HEK293 (cell line): ENCODE measurements at regions not wholly inside any gene's neighbourhood (a gene's known extent, or its start where the extent isn't known, plus 50 kb on each side); places are given as distances from the start of the nearest gene placed in this dataset.

Experiments
- SP7 ChIP-seq: fragments of 450-650 bp; formaldehyde crosslinking; IDR thresholded peaks from 2 replicates; pipeline ENCODE4 v1.5.1; 2016; ENCODE audit warnings: missing biosample characterization, missing genetic modification characterization
- ZBTB17 ChIP-seq: fragments of 450-650 bp; formaldehyde crosslinking; IDR thresholded peaks from 2 replicates; pipeline ENCODE4 v1.5.1; 2016; ENCODE audit warnings: missing biosample characterization, missing genetic modification characterization
- ZNF174 ChIP-seq: fragments of 450-650 bp; formaldehyde crosslinking; IDR thresholded peaks from 2 replicates; pipeline ENCODE4 v1.5.0; 2017; ENCODE audit warnings: missing biosample characterization, mild to moderate bottlenecking, missing genetic modification characterization
- ZNF19 ChIP-seq: fragments of 450-650 bp; formaldehyde crosslinking; IDR thresholded peaks from 2 replicates; pipeline ENCODE4; 2016; ENCODE audit warnings: missing biosample characterization, missing genetic modification characterization, low read depth
- ZNF560 ChIP-seq: fragments of 450-650 bp; formaldehyde crosslinking; IDR thresholded peaks from 2 replicates; pipeline ENCODE4 v1.5.1; 2017; ENCODE audit warnings: missing biosample characterization, missing genetic modification characterization, borderline replicate concordance
- ZNF624 ChIP-seq: fragments of 450-650 bp; formaldehyde crosslinking; IDR thresholded peaks from 2 replicates; pipeline ENCODE4 v1.5.1; 2017; ENCODE audit warnings: missing biosample characterization, missing genetic modification characterization
- ZNF747 ChIP-seq: fragments of 450-650 bp; formaldehyde crosslinking; IDR thresholded peaks from 2 replicates; pipeline ENCODE4 v1.5.1; 2016; ENCODE audit warnings: missing biosample characterization, missing genetic modification characterization
- ZNF76 ChIP-seq: fragments of 450-650 bp; formaldehyde crosslinking; IDR thresholded peaks from 2 replicates; pipeline ENCODE4; 2016; ENCODE audit warnings: low read depth, missing biosample characterization, missing genetic modification characterization, borderline replicate concordance
- TF ChIP-seq, protein P1 (sequence below): fragments of 450-650 bp; formaldehyde crosslinking; IDR thresholded peaks from 2 replicates; pipeline ENCODE4 v1.5.1; 2016; ENCODE audit warnings: missing biosample characterization, missing genetic modification characterization
- TF ChIP-seq, protein P2 (sequence below): fragments of 450-650 bp; formaldehyde crosslinking; IDR thresholded peaks from 2 replicates; pipeline ENCODE4 v1.5.1; 2017; ENCODE audit warnings: missing biosample characterization, missing genetic modification characterization
- TF ChIP-seq, protein P3 (sequence below): fragments of 450-650 bp; formaldehyde crosslinking; IDR thresholded peaks from 2 replicates; pipeline ENCODE4 v1.5.1; 2016; ENCODE audit warnings: missing biosample characterization, missing genetic modification characterization, borderline replicate concordance
- TF ChIP-seq, protein P4 (sequence below): fragments of 450-650 bp; formaldehyde crosslinking; IDR thresholded peaks from 2 replicates; pipeline ENCODE4 v1.5.1; 2016; ENCODE audit warnings: missing biosample characterization, missing genetic modification characterization
- TF ChIP-seq, protein P5 (sequence below): fragments of 450-650 bp; IDR thresholded peaks from 2 replicates; pipeline ENCODE4 v1.5.1; 2018; ENCODE audit warnings: missing biosample characterization, mild to moderate bottlenecking, missing genetic modification characterization
- TF ChIP-seq, protein P6 (sequence below): fragments of 450-650 bp; formaldehyde crosslinking; IDR thresholded peaks from 2 replicates; pipeline ENCODE4 v1.5.1; 2016; ENCODE audit warnings: missing biosample characterization, missing genetic modification characterization

DNA sequence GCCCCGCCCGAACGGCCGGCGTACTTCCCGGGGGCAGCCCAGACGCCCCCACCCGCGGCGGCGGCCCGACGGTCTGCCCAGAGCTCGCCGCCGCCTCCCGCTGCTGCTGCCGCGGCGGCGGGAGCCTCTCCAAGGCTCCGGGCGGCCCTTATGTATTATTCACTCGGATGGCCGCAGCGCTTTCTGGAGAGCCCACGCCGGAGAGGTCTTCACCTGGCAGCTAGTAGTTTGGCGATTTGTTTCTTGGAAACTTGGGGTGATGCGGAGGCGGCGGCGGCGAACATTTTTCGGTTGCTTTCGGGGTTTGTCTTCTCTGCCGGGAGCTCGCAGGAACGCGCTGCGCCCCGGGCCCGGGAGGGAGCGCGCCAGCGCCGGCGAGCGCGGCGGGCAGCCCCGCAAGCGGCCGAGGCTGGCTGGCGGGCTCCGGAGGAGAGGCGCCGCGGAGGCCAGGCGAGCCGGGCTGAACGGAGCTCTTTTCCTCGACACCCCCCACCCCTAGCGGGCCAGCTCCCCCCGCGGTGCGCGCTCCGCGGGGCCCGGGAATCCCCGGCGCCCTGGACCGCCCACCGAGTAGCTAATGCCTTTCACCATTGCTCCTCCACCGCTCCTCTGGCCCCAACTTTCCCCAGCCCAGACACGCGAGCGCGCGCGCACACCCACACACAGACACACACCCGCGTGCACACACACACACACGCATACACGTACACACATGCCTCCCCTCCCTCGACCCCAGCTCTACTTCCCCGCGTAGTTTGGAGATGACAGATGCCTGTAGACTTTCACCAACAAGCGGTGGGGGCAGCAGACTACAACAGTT, 113.5 kb downstream of the DHX15 start:
- TF ChIP-seq ZNF76 (tag by site-specific recombination): no peak; the same call in 1 of the 2 replicates
- TF ChIP-seq SP7 (tag by site-specific recombination): peak; percentile 33; the same call in 1 of the 2 replicates
- TF ChIP-seq, protein P1, sequence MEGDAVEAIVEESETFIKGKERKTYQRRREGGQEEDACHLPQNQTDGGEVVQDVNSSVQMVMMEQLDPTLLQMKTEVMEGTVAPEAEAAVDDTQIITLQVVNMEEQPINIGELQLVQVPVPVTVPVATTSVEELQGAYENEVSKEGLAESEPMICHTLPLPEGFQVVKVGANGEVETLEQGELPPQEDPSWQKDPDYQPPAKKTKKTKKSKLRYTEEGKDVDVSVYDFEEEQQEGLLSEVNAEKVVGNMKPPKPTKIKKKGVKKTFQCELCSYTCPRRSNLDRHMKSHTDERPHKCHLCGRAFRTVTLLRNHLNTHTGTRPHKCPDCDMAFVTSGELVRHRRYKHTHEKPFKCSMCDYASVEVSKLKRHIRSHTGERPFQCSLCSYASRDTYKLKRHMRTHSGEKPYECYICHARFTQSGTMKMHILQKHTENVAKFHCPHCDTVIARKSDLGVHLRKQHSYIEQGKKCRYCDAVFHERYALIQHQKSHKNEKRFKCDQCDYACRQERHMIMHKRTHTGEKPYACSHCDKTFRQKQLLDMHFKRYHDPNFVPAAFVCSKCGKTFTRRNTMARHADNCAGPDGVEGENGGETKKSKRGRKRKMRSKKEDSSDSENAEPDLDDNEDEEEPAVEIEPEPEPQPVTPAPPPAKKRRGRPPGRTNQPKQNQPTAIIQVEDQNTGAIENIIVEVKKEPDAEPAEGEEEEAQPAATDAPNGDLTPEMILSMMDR: 0 out of 2 replicates have a peak, but pooled peaks have one; percentile 57
- TF ChIP-seq ZBTB17 (tag by site-specific recombination): peak; percentile 43
- TF ChIP-seq, protein P2, sequence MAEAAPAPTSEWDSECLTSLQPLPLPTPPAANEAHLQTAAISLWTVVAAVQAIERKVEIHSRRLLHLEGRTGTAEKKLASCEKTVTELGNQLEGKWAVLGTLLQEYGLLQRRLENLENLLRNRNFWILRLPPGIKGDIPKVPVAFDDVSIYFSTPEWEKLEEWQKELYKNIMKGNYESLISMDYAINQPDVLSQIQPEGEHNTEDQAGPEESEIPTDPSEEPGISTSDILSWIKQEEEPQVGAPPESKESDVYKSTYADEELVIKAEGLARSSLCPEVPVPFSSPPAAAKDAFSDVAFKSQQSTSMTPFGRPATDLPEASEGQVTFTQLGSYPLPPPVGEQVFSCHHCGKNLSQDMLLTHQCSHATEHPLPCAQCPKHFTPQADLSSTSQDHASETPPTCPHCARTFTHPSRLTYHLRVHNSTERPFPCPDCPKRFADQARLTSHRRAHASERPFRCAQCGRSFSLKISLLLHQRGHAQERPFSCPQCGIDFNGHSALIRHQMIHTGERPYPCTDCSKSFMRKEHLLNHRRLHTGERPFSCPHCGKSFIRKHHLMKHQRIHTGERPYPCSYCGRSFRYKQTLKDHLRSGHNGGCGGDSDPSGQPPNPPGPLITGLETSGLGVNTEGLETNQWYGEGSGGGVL (tag by site-specific recombination): peak; percentile 69
- TF ChIP-seq, protein P3, sequence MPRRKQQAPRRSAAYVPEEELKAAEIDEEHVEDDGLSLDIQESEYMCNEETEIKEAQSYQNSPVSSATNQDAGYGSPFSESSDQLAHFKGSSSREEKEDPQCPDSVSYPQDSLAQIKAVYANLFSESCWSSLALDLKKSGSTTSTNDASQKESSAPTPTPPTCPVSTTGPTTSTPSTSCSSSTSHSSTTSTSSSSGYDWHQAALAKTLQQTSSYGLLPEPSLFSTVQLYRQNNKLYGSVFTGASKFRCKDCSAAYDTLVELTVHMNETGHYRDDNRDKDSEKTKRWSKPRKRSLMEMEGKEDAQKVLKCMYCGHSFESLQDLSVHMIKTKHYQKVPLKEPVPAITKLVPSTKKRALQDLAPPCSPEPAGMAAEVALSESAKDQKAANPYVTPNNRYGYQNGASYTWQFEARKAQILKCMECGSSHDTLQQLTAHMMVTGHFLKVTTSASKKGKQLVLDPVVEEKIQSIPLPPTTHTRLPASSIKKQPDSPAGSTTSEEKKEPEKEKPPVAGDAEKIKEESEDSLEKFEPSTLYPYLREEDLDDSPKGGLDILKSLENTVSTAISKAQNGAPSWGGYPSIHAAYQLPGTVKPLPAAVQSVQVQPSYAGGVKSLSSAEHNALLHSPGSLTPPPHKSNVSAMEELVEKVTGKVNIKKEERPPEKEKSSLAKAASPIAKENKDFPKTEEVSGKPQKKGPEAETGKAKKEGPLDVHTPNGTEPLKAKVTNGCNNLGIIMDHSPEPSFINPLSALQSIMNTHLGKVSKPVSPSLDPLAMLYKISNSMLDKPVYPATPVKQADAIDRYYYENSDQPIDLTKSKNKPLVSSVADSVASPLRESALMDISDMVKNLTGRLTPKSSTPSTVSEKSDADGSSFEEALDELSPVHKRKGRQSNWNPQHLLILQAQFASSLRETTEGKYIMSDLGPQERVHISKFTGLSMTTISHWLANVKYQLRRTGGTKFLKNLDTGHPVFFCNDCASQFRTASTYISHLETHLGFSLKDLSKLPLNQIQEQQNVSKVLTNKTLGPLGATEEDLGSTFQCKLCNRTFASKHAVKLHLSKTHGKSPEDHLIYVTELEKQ (tag by site-specific recombination): no peak
- TF ChIP-seq, protein P4, sequence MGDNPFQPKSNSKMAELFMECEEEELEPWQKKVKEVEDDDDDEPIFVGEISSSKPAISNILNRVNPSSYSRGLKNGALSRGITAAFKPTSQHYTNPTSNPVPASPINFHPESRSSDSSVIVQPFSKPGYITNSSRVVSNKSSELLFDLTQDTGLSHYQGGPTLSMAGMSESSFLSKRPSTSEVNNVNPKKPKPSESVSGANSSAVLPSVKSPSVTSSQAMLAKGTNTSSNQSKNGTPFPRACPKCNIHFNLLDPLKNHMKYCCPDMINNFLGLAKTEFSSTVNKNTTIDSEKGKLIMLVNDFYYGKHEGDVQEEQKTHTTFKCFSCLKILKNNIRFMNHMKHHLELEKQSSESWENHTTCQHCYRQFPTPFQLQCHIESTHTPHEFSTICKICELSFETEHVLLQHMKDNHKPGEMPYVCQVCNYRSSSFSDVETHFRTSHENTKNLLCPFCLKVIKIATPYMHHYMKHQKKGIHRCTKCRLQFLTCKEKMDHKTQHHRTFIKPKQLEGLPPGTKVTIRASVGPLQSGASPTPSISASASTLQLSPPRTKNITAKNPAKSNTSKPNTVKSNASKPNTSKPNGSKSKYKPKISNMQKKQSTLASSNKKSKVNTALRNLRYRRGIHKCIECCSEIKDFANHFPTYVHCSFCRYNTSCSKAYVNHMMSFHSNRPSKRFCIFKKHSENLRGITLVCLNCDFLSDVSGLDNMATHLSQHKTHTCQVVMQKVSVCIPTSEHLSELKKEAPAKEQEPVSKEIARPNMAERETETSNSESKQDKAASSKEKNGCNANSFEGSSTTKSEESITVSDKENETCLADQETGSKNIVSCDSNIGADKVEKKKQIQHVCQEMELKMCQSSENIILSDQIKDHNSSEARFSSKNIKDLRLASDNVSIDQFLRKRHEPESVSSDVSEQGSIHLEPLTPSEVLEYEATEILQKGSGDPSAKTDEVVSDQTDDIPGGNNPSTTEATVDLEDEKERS: no peak
- TF ChIP-seq, protein P5, sequence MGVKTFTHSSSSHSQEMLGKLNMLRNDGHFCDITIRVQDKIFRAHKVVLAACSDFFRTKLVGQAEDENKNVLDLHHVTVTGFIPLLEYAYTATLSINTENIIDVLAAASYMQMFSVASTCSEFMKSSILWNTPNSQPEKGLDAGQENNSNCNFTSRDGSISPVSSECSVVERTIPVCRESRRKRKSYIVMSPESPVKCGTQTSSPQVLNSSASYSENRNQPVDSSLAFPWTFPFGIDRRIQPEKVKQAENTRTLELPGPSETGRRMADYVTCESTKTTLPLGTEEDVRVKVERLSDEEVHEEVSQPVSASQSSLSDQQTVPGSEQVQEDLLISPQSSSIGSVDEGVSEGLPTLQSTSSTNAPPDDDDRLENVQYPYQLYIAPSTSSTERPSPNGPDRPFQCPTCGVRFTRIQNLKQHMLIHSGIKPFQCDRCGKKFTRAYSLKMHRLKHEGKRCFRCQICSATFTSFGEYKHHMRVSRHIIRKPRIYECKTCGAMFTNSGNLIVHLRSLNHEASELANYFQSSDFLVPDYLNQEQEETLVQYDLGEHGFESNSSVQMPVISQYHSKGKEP (tag by site-specific recombination): no peak
- TF ChIP-seq ZNF19 (tag by site-specific recombination): no peak
- TF ChIP-seq, protein P6, sequence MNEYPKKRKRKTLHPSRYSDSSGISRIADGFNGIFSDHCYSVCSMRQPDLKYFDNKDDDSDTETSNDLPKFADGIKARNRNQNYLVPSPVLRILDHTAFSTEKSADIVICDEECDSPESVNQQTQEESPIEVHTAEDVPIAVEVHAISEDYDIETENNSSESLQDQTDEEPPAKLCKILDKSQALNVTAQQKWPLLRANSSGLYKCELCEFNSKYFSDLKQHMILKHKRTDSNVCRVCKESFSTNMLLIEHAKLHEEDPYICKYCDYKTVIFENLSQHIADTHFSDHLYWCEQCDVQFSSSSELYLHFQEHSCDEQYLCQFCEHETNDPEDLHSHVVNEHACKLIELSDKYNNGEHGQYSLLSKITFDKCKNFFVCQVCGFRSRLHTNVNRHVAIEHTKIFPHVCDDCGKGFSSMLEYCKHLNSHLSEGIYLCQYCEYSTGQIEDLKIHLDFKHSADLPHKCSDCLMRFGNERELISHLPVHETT (tag by site-specific recombination): no peak
- no peak for TF ChIP-seq ZNF174 (tag by site-specific recombination)
- TF ChIP-seq ZNF560 (tag by site-specific recombination): no peak
- TF ChIP-seq ZNF747: no peak
- TF ChIP-seq ZNF624 (tag by site-specific recombination): no peak
